ENCODE measurements at regions not wholly inside any gene's neighbourhood (a gene's known extent, or its start where the extent isn't known, plus 50 kb on each side); places are given as distances from the start of the nearest gene placed in this dataset.

DNA sequence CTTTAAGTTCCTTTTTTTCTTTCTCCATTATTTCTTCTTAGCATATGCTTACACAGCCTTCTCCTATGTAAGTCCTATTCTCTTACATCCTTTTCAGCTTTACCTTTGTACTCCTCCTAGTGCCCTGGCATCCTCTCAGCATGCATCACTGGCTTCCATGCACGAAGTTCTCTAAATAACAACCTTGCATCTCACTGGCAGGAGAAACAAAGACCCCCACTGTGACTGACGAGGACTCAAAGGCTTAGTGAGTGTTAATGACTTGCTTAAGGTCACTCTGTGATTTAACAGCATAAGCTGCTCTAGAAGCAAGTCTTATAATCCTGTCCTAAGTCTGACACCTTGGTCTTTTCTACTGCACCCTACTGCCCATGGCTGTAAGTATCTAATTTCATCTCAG lies 1236.0 kb upstream of the CELF4 start:
- no peak for TF ChIP-seq EZH2 (IDR thresholded peaks at IDR 0.05; ENCODE audit: insufficient read depth, low read length)
- TF ChIP-seq, protein P1, sequence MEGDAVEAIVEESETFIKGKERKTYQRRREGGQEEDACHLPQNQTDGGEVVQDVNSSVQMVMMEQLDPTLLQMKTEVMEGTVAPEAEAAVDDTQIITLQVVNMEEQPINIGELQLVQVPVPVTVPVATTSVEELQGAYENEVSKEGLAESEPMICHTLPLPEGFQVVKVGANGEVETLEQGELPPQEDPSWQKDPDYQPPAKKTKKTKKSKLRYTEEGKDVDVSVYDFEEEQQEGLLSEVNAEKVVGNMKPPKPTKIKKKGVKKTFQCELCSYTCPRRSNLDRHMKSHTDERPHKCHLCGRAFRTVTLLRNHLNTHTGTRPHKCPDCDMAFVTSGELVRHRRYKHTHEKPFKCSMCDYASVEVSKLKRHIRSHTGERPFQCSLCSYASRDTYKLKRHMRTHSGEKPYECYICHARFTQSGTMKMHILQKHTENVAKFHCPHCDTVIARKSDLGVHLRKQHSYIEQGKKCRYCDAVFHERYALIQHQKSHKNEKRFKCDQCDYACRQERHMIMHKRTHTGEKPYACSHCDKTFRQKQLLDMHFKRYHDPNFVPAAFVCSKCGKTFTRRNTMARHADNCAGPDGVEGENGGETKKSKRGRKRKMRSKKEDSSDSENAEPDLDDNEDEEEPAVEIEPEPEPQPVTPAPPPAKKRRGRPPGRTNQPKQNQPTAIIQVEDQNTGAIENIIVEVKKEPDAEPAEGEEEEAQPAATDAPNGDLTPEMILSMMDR (IDR thresholded peaks at IDR 0.05; ENCODE audit: insufficient read depth, low read depth, low read length): no peak
